NB4 (cell line): ENCODE measurements at regions not wholly inside any gene's neighbourhood (a gene's known extent, or its start where the extent isn't known, plus 50 kb on each side); places are given as distances from the start of the nearest gene placed in this dataset.

ENCODE experiments used
- DNase-seq: peaks from one replicate; pipeline ENCODE4 v3.0.0; 2010; ENCODE audit warnings: low read depth
- H3K4me3 ChIP-seq: one replicate; pipeline ENCODE4 v1.5.1; 2011; ENCODE audit warnings: mild to moderate bottlenecking, low read depth, low read length, moderate library complexity
- MYC ChIP-seq: IDR thresholded peaks from 2 replicates; pipeline ENCODE4 v1.6.1; 2011; ENCODE audit warnings: low read depth, low read length
- POLR2A ChIP-seq: IDR thresholded peaks from 2 replicates; pipeline ENCODE4 v1.6.1; 2011; ENCODE audit warnings: mild to moderate bottlenecking; ENCODE audit not compliant: insufficient read length; ENCODE audit errors: extremely low read depth
- TF ChIP-seq, protein P1 (sequence below): IDR thresholded peaks from 2 replicates; pipeline ENCODE4 v1.6.1; 2011; ENCODE audit warnings: low read depth, low read length
- TF ChIP-seq, protein P2 (sequence below): IDR thresholded peaks from one replicate; pipeline ENCODE4 v1.5.1; 2012; ENCODE audit warnings: low read depth, low read length

DNA sequence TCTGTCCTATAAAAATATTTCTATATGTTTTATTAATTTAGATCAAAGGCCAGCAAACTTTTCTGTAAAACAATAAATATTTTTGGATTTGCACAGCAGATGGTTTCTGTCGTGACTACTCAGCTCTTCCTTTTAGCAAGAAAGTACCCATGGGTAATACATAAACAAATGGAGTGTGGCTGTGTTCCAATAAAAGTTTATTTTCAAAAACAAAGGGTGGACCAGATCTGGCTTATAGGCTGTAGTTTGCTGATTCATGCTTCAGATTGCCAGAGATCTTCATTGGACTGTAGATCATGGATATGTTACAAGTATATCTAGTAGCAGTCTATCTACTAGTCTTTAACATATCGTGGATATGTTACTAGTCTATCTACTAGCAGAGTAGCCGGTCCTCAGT, 590.5 kb downstream of the CSNK1G3 start:
- TF ChIP-seq, protein P1, sequence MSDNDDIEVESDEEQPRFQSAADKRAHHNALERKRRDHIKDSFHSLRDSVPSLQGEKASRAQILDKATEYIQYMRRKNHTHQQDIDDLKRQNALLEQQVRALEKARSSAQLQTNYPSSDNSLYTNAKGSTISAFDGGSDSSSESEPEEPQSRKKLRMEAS, result no peak
- TF ChIP-seq, protein P2, sequence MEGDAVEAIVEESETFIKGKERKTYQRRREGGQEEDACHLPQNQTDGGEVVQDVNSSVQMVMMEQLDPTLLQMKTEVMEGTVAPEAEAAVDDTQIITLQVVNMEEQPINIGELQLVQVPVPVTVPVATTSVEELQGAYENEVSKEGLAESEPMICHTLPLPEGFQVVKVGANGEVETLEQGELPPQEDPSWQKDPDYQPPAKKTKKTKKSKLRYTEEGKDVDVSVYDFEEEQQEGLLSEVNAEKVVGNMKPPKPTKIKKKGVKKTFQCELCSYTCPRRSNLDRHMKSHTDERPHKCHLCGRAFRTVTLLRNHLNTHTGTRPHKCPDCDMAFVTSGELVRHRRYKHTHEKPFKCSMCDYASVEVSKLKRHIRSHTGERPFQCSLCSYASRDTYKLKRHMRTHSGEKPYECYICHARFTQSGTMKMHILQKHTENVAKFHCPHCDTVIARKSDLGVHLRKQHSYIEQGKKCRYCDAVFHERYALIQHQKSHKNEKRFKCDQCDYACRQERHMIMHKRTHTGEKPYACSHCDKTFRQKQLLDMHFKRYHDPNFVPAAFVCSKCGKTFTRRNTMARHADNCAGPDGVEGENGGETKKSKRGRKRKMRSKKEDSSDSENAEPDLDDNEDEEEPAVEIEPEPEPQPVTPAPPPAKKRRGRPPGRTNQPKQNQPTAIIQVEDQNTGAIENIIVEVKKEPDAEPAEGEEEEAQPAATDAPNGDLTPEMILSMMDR, result no peak
- TF ChIP-seq POLR2A (no peak), MYC (no peak)
- no peak for DNase-seq
- no peak overlapping the region for H3K4me3 ChIP-seq

DNA sequence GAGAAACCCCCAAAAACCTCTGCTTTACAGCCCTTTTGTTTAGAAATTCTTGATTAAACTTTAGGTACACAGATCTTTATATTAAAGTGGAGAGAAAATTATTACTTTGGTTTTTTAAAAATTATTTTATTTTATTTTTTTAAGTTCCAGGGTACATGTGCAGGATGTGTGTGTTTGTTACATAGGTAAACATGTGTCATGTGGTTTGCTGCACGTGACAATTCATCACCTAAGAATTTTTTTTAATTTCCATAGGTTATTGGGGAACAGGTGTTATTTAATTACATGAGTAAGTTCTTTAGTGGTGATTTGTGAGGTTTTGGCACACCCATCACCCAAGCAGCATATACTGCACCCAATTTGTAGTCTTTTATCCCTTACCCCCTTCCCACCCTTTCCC, 581.7 kb downstream of the CSNK1G3 start:
- TF ChIP-seq MYC, result no peak
- TF ChIP-seq, protein P2, result no peak
- TF ChIP-seq, protein P1, result no peak
- no peak for TF ChIP-seq POLR2A
- DNase-seq, result no peak
- H3K4me3 ChIP-seq, result no peak overlapping the region

DNA sequence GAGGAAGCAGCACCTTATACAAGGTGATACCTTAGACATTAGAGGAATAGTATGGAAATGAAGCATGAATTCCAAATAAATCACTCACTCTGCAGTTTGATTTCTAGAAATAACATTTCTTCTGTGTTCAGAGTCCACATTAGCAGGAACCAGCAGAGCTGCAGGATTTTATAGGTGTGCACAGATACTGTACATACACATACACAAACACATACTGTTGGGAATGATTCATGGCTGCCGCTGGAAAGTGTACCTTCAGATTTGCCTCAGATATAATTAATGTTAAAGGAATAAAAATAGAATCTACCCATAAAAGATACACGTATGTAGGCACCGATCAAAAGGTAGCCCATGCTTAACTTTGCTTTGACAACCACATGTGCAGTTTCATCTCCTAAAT, 578.1 kb downstream of the CSNK1G3 start:
- no peak for DNase-seq

DNA sequence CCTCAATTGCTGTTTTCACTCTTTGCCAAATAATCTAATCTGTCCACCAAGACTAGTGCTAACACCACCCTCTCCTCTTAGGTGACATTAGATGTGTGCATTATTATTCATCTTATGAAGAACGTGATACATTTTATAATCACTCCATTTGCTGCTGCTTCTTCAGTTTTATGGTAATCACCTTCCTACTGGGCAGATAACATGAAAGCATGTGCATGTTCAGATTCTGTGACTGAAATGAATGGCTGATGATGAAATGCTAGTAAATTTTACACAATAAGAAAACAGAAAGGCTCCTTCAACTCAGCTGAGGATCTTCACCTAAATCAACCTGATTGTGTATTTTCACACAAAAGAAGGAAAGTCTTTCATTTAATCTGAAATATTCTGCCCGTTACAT, 577.6 kb downstream of the CSNK1G3 start:
- no peak for TF ChIP-seq MYC
- TF ChIP-seq, protein P2, result no peak
- TF ChIP-seq POLR2A, result no peak
- TF ChIP-seq, protein P1, result no peak
- no peak overlapping the region for H3K4me3 ChIP-seq
- DNase-seq, result no peak

More for the DNA sequence above, 578.1 kb downstream of the CSNK1G3 start:
- no peak overlapping the region for H3K4me3 ChIP-seq
- TF ChIP-seq MYC (no peak), POLR2A (no peak)
- TF ChIP-seq, protein P2, result no peak
- TF ChIP-seq, protein P1, result no peak

DNA sequence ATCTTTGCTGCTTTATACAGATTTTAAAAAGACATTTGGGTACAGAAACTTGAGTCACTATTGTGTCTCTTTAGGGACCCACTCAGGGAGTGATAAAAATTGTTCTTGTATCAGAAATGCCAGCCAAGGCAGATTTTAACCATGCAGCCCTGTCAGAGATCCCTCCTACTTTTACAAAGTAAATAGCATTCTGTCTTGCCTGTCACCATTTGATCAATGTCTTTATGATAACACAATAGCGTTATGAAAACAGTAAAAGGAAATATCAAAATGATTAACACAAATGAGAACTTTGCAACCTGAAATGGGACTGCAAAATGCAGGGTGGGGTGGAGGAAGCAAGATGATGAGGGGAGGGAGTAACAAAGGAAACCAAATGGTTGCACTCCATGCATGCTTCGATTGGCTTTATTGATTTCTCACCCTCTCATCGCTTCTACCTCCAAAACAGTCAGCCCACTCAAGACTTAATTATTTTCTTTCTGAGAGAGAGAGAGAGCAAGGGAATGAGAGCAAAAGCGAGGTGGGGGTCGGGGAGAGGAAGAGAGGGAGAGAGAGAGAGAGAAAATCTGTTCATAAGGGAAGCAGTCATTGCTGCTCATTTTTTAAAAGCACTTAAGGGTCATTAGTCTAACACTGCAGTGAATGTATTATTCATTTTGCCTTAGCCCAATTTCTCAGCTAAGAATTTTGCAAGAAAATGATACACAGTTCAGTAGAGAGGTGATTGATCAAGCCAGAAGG, 576.5 kb downstream of the CSNK1G3 start:
- H3K4me3 ChIP-seq, result no peak overlapping the region
- no peak for TF ChIP-seq POLR2A
- no peak for TF ChIP-seq MYC
- TF ChIP-seq, protein P2, result no peak
- TF ChIP-seq, protein P1, result no peak
- no peak for DNase-seq
